HG02571 (cell line): ENCODE measurements at regions not wholly inside any gene's neighbourhood (a gene's known extent, or its start where the extent isn't known, plus 50 kb on each side); places are given as distances from the start of the nearest gene placed in this dataset.

Experiments used
- ATAC-seq: cut with Tn5 transposase; IDR thresholded peaks from one replicate; pipeline ENCODE4 v1.9.1; 2021; ENCODE audit warnings: mild to moderate bottlenecking, moderate library complexity; ENCODE audit not compliant: unreplicated experiment

DNA sequence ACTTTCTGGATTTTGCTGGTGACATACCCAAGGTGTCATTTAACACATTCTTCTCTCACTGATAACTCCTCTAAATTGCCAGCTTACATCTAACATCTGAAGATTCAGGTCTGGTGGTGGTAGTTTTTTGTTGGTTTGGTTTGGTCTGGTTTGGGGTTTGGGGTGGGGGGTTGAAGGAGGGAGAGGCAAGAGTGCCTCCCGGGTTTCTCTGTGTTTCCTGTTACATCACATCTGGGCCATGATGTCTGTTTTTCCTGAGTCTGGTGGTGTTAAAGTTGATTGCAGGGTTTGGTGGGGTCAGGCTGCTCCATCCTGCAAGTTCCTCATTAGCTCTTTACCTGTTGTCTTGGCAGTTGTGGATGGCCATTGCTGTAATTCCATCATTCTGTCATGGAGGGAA, 155.8 kb upstream of the UBL3 start:
- ATAC-seq, result no peak

DNA sequence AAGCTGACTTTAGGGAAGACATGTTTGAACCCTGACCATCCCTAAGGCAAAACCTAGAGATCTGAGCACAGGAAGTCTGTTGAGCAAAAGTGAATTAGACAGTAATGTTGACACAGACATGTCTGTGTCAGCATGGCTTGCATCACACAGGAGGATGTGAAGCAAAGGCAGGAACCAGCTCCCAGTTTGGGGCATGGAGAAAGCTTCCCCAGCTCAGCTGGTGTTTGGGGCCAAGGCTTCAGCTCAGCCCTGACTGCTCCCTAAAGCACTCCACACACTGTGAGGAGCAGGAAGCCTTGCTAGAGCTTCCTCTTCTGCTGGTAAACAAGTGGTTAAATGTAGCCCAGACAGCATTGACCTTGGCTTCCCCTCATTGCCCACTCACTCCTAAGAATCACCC, 153.8 kb upstream of the UBL3 start:
- no peak for ATAC-seq

DNA sequence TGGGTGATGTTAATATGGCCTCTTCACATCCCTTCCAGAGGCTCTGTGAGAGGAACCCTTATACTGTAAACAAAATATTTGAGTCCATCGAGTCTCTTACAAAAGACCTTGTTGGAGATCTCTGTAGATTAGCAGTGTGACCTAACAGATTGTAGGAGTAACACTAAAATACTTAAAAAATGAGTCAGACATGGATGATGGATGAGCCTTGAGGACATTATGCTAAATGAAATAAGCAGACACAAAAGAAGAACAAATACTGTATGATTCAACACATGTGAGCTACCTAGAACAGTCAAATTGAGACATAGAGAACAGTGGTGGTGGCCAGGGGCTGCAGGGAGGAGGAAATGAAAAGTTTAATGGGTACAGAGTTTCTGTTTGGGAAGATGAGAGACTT, 152.2 kb upstream of the UBL3 start:
- ATAC-seq, result no peak

DNA sequence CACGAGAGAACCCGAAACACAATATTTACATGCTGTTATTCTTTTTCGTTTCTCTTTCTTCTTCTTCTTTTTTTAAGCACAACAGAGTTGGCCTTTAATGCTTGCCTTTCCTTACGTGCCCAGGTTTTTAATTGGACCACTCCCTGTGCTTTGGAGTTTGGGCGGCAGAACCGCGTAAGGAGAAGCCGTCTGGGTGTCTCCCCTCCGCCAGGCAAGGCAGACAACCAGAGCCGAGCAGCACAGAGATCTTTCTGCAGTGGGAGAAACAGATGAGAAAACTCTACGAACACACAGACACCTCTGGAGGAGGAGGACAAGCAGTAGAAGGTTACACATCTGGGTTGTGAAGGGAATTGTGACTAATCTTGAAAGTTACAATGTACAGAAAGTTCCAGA, 150.0 kb upstream of the UBL3 start:
- ATAC-seq, result no peak

DNA sequence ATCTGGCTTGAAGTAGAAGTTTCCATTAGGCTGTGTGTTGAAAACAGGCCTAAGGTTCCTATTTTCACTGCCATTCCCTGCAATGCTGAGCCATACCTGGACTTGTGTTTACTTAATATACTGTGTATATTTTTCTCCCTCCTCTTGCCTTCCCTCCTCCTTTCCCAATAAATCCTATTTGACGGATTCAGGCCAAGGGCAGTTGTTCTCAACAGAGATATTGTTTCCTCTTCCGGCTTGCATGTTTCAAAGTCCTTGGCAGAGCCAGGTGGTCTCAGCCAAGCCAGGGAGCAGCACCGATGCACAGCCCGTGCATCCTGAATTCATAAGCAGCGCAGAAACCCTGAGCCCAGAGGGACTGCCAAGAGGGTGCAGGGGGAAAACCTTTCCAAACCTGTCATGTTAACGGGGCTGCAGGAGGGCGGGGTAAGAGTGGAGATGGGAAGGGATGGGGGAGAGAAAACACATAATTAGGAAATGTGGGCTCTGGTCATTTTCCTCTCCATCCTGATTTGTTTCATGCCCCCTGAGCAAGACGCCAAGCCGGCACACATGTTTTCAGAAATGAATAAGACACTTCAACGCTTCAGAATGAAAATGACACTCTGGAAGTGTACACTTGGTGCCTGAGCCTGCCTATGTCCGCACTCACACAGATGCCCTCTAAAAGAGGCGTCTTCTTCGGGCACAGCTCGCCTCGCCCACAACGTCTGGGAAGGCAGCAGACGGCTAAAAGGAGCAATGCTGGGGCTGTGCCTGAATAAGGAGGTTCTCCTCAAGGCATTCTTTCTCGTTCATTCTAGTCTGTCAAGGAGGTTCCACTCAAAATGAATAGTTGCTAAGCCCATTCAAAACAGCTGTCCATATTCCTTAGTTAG, 149.3 kb upstream of the UBL3 start:
- ATAC-seq, result no peak

DNA sequence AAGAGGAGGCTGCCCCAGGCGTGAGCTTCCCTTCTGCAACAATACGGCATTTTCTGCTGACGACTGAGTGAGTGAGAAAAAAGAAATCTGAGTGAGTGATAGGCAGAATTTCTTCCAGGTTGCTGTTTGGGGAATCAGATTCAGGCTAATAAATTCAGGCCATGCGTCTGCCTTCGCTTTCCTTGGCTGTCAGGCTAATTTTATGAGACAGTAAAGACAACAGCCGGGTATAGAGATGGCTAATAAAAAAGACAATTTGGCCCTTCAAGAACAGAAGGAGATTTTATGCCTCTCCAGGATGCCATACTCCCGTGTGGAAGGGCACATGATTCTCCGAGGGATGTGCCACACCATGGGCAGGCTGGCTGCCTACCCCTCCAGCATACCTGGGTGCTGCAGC, 145.9 kb upstream of the UBL3 start:
- ATAC-seq, result no peak

DNA sequence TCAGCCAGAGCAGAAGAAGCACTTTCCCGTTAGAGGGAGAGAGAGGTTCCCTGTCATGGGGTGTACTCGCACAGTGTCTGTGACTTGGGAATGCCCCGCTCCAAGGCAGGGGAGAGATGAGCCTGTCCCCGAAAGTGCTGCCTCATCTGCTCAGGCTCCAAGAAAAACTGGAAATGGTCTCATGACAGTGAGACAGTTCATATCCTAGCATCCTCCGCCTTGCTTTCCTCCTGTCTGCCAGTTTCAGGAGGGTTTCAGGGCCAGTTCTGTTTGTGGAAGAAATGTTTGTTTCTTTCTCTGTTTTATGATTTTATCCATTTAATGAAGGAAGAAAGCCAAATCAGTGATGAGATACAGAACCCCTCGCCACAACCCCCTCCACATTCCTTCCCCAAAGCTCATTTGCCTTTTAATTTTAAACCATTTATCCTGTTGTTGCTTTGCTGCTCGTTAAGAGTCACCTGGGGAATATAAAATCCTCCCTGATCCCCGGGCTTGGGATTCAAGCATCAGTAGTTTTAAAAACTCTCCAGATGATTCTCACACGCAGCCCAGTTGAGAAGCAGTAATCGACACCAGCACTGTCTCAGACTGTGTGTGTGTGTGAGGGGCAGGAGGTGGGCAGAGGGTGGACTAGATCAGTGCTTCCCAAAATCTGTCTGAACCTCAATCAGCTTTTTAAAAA, 144.6 kb upstream of the UBL3 start:
- ATAC-seq, result no peak

DNA sequence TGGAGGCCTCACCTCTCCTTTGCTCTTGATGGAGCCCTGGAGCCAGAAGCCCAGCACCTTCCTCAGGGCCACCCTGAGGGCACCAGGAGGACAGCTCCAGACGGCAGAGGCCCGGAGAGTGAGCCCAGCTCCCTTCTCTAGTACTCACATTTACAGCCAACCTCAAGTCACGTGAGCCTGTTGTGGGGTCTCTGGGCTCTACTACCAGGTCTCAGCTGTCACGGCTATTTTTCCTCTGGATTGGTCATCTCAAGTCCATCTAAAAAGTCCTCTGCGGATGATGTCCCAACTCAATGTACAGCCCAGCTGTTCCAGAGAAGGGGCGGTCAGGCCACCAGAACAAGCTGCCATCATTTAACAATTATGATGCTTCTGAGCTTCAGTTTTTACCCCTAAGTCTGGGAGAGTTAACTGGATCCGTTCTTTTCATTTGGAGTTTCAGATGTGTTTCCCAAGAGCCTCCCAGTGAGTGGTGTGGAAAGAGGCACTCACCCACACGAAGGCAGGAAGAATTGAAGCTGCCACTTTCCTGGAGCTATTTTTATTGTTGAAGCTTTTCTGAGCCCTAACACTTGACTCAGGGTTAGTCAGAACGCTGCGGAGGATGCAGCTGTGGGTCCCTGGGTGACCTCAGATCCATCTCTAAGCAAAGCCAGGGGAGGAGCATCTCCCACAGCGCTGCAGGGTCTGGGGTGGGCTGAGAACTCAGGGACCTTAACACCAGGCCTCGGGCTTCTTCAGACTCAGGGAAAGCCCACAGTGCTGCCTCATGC, 143.5 kb upstream of the UBL3 start:
- ATAC-seq, result no peak

DNA sequence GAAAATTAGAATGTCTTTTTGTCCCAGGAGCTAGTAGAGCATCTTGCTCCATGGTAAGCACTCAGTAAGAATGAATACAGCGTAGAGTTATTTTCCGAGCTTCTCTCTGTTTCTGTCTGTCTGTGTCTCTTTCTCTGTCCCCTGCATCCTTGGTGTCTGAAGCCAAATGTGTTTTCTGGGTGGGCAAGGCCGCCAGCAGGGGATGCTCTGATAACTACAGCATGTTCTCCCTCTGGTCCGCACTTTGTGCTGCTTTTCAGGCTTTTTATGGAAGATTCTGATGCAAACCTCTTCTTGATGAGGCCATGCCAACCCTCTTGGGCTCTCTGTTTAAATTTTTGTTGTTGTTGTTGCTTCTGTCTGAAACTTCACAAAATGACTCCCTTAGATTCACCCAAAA, 142.8 kb upstream of the UBL3 start:
- ATAC-seq, result no peak

DNA sequence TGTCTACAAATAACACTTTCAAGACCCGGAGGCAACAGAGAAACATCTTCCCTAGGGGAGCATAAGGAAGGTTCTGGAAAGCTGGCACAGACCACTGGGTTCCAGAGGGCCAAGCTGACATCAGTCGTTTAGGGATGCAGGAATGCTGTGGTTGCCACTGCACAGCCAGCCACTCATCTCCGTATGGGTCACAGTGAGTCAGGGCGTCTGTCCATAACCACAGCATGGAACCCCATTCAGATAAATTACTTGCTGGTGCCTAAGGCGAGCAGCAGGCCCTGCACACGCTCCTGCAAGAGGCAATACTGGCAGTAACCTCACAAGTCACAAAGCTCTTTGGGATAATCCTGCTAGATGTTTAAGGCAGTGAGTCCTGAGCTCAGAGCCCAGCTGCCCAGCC, 140.9 kb upstream of the UBL3 start:
- ATAC-seq, result no peak

DNA sequence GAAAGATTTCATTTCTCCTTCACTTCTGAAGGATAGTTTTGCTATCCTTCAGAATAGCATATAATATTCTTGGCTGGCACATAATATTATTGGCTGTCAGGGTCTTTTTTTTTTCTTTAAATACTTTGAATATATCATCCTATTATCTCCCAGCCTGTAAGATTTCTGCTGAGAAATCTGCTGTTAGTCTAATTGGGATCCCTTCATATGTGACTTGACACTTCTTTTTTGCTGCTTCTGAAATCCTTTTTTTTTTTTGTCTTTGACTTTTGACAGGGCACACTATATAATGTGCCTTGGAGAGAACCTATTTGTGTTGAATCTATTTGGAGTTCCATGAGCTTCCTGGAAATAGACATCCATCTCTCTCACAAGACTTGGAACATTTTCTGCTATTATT, 136.9 kb upstream of the UBL3 start:
- ATAC-seq, result no peak

DNA sequence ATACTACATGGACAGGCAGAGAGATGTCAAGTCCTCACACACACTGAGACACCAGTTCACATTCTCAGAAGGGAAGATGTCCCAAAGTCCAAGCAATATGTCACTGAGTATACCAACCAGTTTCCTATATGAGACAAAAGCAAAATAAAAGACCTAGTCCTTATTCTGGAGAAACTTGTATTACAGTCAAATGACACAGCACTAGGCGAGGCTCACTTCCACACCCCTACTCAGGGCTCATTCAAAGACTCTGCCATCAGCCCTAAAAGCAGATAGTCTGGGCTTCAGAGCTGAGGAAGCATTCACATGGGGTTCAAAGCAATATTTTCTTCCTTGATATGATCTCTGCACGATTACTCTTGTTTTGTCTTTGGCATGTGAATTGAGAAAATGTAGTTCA, 129.9 kb upstream of the UBL3 start:
- ATAC-seq, result no peak

DNA sequence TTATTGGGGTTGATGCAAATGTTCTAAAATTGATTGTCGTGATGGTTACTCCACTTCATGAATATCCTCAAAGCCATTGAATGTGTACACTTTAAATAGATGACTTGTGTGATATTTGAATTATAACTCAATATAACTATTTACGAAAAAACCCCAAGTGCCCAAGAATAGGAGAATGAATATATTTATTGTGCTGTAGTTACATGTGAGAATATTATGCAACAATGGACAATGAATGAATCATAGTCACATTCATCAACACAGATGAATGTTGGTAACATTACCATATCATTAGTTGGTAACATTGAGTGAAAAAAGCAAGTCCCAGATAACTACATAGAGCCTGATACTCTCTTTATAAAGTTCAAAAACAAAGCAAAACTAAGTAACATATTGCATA, 127.8 kb upstream of the UBL3 start:
- ATAC-seq, result no peak

DNA sequence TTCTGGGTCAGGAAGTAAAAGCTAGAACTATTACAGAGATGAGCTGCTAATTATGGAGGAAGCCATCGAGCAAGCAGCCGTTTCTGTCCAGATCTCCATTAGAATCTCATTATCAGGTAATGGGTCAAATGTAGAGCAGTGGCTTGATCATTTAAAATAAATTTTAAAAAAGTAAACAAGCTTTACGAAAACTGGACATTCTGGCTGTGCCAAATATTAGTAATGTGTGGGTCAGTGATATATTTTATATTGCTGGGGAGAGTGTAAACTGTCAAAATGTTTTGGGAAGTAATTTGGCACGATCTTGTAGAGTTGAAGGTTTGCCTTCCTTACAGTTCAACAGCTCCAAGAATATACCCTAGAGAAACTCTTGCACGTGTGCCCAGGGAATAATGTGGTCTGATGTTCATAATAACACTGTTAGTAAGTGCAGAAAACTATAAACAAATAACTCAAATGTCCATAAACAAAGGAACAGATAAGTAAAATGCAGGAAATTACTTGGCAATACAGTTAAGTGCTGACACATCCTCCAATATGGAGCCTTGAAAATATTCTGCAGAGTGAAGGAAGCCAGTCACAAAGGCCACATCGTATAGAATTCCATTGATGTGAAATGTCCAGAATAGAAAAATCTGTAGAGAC, 127.2 kb upstream of the UBL3 start:
- ATAC-seq, result no peak

DNA sequence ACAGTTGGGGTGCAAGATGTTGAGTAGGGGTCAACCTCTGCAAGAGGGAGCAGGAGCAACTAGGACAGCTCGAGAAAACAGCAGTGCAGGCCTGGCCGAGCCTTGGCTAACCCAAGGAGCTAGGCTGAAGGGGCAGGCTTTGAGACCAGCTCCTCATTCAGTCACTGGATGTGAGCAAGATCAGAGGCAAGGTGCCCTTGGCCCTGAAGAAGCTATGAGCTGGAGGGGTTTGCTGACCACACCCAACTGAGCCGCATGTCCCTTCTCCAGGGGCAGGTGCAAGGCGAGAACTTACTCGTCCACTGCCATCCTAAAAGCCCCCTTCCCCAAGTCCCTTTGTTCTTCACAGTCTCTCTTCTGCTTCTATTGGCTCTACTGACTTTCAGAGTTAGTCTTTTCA, 126.1 kb upstream of the UBL3 start:
- no peak for ATAC-seq

DNA sequence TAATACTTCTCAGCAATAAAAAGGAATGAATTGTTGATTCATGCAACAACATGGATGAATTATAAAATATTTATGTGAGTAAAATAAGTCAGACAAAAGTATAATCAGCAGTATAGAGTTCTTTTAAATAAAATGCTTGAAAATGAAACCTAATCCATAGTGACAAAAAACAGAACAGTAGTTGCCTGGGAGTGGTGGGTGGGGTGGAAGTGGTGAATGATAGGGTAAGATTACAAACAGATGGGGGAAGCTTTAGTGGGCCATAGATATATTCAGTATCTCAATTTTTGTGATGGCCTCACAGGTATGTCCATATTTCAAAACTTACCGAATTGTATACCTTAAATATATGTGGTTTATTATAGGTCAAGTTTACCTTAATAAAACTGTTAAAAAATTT, 124.9 kb upstream of the UBL3 start:
- ATAC-seq, result no peak

DNA sequence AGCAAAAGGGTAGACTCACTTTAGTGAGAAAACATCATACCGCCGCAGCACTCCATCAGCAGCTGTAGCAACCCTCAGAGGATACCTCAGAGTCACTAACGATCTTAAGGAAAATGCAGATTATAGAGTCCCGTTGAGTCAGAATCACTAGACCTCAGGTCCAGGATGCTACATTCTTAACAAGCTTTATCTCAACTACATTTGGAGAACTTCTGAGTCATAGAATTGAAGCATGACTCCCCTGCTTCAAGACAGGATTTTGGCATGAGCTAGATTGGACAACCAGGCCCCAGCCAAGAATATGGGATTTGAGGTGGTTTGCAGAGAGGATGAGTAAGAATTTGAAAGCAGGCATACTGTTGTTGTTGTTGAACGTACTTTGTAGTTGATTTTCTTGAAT, 118.9 kb upstream of the UBL3 start:
- ATAC-seq, result no peak

DNA sequence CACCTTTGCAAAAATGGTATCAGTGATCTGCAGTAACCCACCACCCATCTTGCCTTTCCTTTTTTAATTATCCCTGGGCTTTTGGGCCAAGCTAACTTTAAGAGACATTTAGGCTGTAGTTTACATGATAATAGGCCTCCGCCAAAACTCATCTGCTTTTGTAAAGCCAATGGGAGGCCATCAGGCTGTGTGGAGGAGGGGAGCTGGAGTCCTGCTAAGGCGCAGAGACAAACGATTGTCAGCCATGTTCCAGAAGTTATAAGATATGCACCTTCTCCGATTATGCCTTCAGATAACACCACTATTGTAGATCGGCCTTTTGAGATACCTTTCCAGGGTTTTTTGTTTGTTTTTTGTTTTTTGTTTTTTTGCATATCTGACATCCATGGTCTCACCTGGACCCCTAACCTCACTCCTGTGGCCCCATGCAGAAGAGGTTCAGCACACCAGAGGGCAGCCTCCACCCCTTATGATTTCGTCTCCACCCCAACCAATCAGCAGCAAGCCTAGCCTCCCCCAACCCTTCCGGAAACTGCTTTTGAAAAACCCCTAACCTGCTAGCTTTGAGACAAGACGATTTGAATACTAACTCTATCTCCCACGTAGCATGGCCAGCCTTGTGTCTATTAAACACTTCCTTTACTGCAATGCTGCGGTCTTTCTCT, 113.9 kb upstream of the UBL3 start:
- ATAC-seq, result no peak

DNA sequence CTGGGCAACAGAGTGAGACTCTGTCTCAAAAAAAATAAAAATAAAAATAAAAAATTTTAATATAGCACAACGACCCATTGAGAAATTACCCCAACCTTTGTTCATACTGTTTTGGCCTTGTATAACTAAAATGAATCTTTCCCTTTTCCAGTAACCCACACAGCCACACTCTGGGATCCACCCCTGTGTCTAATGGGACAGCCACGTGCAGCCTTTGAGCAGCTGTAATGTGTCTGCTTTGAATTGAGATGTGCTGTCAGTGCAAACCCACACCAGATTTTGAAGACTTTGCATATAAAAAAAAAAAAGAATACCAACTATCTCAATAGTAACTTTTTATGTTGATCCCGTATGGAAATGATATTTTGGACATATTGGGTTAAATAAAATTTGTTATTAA, 112.7 kb upstream of the UBL3 start:
- no peak for ATAC-seq

DNA sequence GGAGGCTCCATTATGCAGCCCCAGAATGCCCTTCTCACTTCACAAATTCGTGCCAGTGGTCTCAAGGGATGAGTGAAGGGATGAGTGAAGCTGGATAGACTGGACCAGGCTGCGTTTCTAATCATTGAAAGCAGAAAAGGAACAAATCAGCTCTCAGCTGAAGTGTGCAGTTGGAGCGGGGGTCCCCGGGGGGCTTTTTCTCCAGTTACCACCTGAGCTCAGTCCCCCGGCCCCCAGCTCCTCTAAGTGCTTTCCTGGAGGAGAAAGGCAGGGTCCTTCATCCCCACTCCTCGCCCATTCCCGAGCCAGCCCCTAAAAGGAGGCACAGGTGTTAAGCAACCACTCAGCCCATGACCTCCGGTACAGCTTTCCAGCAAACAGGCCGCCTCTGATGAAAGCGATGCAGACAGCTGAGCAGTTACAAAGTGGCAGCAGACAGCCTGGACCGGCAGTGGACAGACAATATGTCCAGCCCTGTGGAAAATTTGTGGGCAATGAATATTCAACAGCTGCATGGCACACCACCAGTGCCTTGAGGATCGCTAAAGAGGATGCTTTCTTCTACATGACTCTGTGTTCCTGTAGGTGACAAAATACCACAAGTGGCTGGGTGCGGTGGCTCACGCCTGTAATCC, 110.7 kb upstream of the UBL3 start:
- ATAC-seq, result no peak
